DOHH2 (cell line): ENCODE measurements at regions not wholly inside any gene's neighbourhood (a gene's known extent, or its start where the extent isn't known, plus 50 kb on each side); places are given as distances from the start of the nearest gene placed in this dataset.

ENCODE experiments used
- H3F3A ChIP-seq: fragments of 200-600 bp; sonication (generic), shearing (Covaris generic); 2 replicates; pipeline ENCODE4 v1.6.0; 2016; ENCODE audit warnings: antibody characterized with exemption, mild to moderate bottlenecking; ENCODE audit not compliant: control insufficient read depth, insufficient read depth
- H3K27ac ChIP-seq: fragments of 200-600 bp; sonication (generic); 2 replicates; pipeline ENCODE4 v1.5.1; 2014; ENCODE audit warnings: low read depth, mild to moderate bottlenecking, low read length, moderate library complexity
- H3K27me3 ChIP-seq: fragments of 200-600 bp; sonication (generic); 2 replicates; pipeline ENCODE4 v1.6.1; 2014; ENCODE audit warnings: mild to moderate bottlenecking, low read length, mixed read lengths; ENCODE audit not compliant: control insufficient read depth
- H3K36me3 ChIP-seq: fragments of 200-600 bp; sonication (generic); 2 replicates; pipeline ENCODE4 v1.6.1; 2014; ENCODE audit warnings: mild to moderate bottlenecking, low read length, moderate library complexity, mixed read lengths; ENCODE audit not compliant: control insufficient read depth
- H3K4me1 ChIP-seq: fragments of 200-600 bp; sonication (generic); 2 replicates; pipeline ENCODE4 v1.6.1; 2014; ENCODE audit warnings: mild to moderate bottlenecking, low read length, mixed read lengths; ENCODE audit not compliant: control insufficient read depth
- H3K4me2 ChIP-seq: fragments of 200-600 bp; sonication (generic); 2 replicates; pipeline ENCODE4 v1.6.0; 2014; ENCODE audit warnings: mild to moderate bottlenecking, low read length, moderate library complexity
- H3K4me3 ChIP-seq: fragments of 200-600 bp; sonication (generic); 2 replicates; pipeline ENCODE4 v1.5.1; 2014; ENCODE audit warnings: mild to moderate bottlenecking, low read length, mixed read lengths
- H3K79me2 ChIP-seq: fragments of 200-600 bp; sonication (generic); 2 replicates; pipeline ENCODE4 v1.6.1; 2014; ENCODE audit warnings: mild to moderate bottlenecking, low read length, mixed read lengths; ENCODE audit not compliant: control insufficient read depth
- H3K9me2 ChIP-seq: fragments of 200-600 bp; sonication (generic); replicated peaks from 2 replicates; pipeline ENCODE4 v1.6.1; 2014; ENCODE audit warnings: mild to moderate bottlenecking, low read length, mixed read lengths; ENCODE audit not compliant: control insufficient read depth
- H3K9me3 ChIP-seq: fragments of 200-600 bp; sonication (generic); 2 replicates; pipeline ENCODE4 v1.6.1; 2014; ENCODE audit warnings: antibody characterized with exemption, low read length, mixed read lengths; ENCODE audit not compliant: control insufficient read depth, insufficient read depth
- H4K20me1 ChIP-seq: fragments of 200-600 bp; sonication (generic); 2 replicates; pipeline ENCODE4 v1.6.0; 2014; ENCODE audit warnings: low read depth, mild to moderate bottlenecking, antibody characterized with exemption, low read length, moderate library complexity; ENCODE audit not compliant: control insufficient read depth, insufficient read depth
- EZH2phosphoT487 ChIP-seq: fragments of 200-600 bp; sonication (generic); IDR thresholded peaks from 2 replicates; pipeline ENCODE4 v1.6.1; 2017; ENCODE audit warnings: borderline replicate concordance, mild to moderate bottlenecking, antibody characterized with exemption, low read length, moderate library complexity, mixed read lengths
- TF ChIP-seq, protein P1 (sequence below): fragments of 200-600 bp; sonication (generic); IDR thresholded peaks from one replicate; pipeline ENCODE4 v1.5.1; 2014; ENCODE audit warnings: antibody characterized with exemption, mild to moderate bottlenecking, low read depth, low read length; ENCODE audit not compliant: poor library complexity, severe bottlenecking

DNA sequence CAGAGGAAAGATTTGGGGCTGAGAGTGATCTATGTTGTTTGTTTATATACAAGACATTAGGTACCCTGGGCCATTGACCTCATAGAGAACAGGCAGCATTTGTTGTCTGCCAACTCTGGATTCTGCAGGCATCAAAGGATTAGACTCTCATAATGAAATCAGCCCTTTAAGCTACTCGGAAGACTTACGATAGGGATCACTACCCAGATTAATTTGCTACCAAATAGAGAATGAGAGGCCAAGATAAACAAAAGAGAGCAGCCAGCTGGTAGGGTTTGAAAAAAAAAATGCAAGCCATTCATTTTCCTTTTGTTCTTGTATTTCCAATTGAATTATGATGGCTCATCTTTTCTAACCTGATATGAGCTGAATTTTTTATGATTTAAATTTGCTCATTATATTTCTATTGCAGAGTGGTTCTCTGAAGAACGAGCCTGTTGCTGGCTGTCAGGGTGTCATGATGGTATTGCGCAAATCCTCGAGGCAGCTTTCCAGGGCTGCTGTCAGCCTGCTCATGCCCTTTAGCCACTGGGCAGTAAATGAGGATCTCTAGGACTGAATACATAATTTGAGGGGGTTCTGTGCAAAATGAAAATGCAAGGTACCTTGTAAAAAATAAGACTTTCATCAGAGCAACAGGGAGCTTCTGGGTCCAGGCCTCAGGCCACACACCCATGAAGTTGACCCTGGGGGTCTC lies 116.4 kb upstream of the KCNJ15 start:
- H3K9me3 ChIP-seq = no peaks in the 10 kb centered on the region
- H3F3A ChIP-seq = no peaks in the 10 kb centered on the region
- H3K27ac ChIP-seq = no peak overlapping the region
- no peaks in the 10 kb centered on the region for H3K36me3 ChIP-seq
- no peak for TF ChIP-seq EZH2phosphoT487
- TF ChIP-seq, protein P1, sequence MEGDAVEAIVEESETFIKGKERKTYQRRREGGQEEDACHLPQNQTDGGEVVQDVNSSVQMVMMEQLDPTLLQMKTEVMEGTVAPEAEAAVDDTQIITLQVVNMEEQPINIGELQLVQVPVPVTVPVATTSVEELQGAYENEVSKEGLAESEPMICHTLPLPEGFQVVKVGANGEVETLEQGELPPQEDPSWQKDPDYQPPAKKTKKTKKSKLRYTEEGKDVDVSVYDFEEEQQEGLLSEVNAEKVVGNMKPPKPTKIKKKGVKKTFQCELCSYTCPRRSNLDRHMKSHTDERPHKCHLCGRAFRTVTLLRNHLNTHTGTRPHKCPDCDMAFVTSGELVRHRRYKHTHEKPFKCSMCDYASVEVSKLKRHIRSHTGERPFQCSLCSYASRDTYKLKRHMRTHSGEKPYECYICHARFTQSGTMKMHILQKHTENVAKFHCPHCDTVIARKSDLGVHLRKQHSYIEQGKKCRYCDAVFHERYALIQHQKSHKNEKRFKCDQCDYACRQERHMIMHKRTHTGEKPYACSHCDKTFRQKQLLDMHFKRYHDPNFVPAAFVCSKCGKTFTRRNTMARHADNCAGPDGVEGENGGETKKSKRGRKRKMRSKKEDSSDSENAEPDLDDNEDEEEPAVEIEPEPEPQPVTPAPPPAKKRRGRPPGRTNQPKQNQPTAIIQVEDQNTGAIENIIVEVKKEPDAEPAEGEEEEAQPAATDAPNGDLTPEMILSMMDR = no peak
- H4K20me1 ChIP-seq = no peaks in the 10 kb centered on the region
- no peak overlapping the region for H3K4me3 ChIP-seq
- no peaks in the 10 kb centered on the region for H3K27me3 ChIP-seq
- H3K9me2 ChIP-seq = no peaks in the 10 kb centered on the region
- no peak overlapping the region for H3K4me2 ChIP-seq
- no peaks in the 10 kb centered on the region for H3K79me2 ChIP-seq
- no peaks in the 10 kb centered on the region for H3K4me1 ChIP-seq

DNA sequence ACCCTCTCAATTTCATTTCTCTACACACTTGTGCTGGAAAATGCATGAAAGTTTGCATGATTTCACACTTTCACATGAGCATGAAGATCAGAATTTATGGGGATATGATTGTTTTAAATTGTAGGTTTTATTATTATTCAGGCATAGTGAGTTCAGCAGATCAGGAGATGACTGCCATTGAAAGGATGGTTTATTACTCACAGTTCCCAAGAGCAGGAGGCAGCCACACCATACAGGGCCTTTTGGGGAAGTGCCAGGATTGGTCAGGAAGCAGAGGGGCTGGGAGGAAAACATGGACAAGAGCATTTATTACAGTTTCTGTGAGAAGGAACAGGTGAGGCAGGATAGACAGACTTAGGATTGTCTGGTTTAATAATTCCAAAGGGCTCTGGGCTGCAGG lies 114.6 kb upstream of the KCNJ15 start:
- Histone ChIP-seq H3K27me3 (no peaks in the 10 kb centered on the region), H3K27ac (no peak overlapping the region), H4K20me1 (no peaks in the 10 kb centered on the region), H3K4me3 (no peak overlapping the region), H3K79me2 (no peaks in the 10 kb centered on the region), H3K36me3 (no peaks in the 10 kb centered on the region), H3K4me2 (no peak overlapping the region), H3K9me2 (no peaks in the 10 kb centered on the region), H3F3A (no peaks in the 10 kb centered on the region), H3K9me3 (no peaks in the 10 kb centered on the region), H3K4me1 (no peaks in the 10 kb centered on the region)
- TF ChIP-seq EZH2phosphoT487 = no peak
- TF ChIP-seq, protein P1 = no peak

DNA sequence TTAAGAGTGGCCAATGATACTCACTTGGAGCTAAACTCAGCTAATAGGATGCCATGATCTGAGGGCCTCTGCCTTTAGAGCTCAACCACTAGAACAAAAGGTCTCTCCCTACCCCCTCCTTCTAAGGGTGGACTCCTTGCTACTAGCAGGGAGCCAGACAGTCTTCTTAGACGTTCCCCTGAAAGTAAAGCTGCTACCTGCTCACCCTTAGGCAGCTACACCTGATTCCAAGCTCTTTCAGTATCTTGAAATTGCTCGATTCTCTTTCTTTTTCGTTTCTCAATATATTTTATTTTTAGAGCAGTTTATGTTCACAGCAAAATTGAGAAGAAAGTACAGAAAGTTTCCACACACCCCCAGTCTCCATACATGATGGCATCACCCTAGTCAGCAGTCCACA lies 112.6 kb upstream of the KCNJ15 start:
- Histone ChIP-seq H3K4me3 (no peak overlapping the region), H4K20me1 (no peaks in the 10 kb centered on the region), H3F3A (no peaks in the 10 kb centered on the region), H3K4me2 (no peak overlapping the region), H3K9me3 (no peaks in the 10 kb centered on the region), H3K9me2 (no peaks in the 10 kb centered on the region), H3K79me2 (no peaks in the 10 kb centered on the region), H3K4me1 (no peaks in the 10 kb centered on the region), H3K27me3 (no peaks in the 10 kb centered on the region), H3K27ac (no peak overlapping the region), H3K36me3 (no peaks in the 10 kb centered on the region)
- TF ChIP-seq, protein P1 = no peak
